SK-N-SH (cell line): ENCODE measurements at regions not wholly inside any gene's neighbourhood (a gene's known extent, or its start where the extent isn't known, plus 50 kb on each side); places are given as distances from the start of the nearest gene placed in this dataset.

Experiments used
- CTCF ChIA-PET: fragments of 300-600, 350-600 bp; formaldehyde crosslinking; extraction: SDS; loops from one replicate; lab custom pipeline; 2021; lab: Yijun Ruan, JAX
- POLR2A ChIA-PET: fragments of 350-600 bp; sonication (Branson Sonifier 250); formaldehyde crosslinking; extraction: SDS; loops from one replicate; lab custom pipeline; 2020; ENCODE audit warnings: antibody characterized with exemption, inconsistent platforms; lab: Yijun Ruan, JAX
- DNase-seq: peaks from one replicate; pipeline ENCODE4 v3.0.0; 2012
- H2AFZ ChIP-seq: fragments of 200-600 bp; sonication (generic); 2 replicates; pipeline ENCODE4 v1.8.1; 2016; ENCODE audit warnings: antibody characterized with exemption, mild to moderate bottlenecking, low read depth
- H3F3A ChIP-seq: fragments of 200-600 bp; sonication (generic); replicated peaks from 2 replicates; pipeline ENCODE3; 2016; ENCODE audit warnings: antibody characterized with exemption, mild to moderate bottlenecking; ENCODE audit not compliant: insufficient read depth
- H3K27ac ChIP-seq, 2 experiments: fragments of 200-500 bp in 1 of 2; fragments of 200-600 bp in 1 of 2; sonication (Bioruptor generic) in 1 of 2; sonication (generic), shearing (Covaris generic) in 1 of 2; 2 replicates each; pipeline versions ENCODE4 v1.5.1 to v1.6.1; 2014 to 2016; ENCODE audit warnings: low read depth in 2 of 2, inconsistent platforms in 1 of 2, low read length in 1 of 2, mild to moderate bottlenecking in 1 of 2, mixed read lengths in 1 of 2
- H3K27me3 ChIP-seq: fragments of 200-600 bp; sonication (generic), shearing (Covaris generic); 2 replicates; pipeline ENCODE4 v1.6.1; 2016; ENCODE audit warnings: mixed run types; ENCODE audit not compliant: insufficient read depth
- H3K36me3 ChIP-seq, 2 experiments: fragments of 200-500 bp in 1 of 2; fragments of 200-600 bp in 1 of 2; sonication (Bioruptor generic) in 1 of 2; sonication (generic) in 1 of 2; replicated peaks in 1 of 2; 2 replicates each; pipeline versions ENCODE3 to v1.5.1; 2014 to 2016; ENCODE audit warnings: low read length in 1 of 2, mild to moderate bottlenecking in 1 of 2; ENCODE audit not compliant: insufficient read depth in 2 of 2, control insufficient read depth in 1 of 2
- H3K4me1 ChIP-seq, 2 experiments: fragments of 200-500 bp in 1 of 2; fragments of 200-600 bp in 1 of 2; sonication (Bioruptor generic) in 1 of 2; sonication (generic), shearing (Covaris generic) in 1 of 2; 2 replicates each; pipeline versions ENCODE4 v1.5.1 to v1.6.1; 2014 to 2016; ENCODE audit warnings: low read depth in 1 of 2, low read length in 1 of 2, mixed run types in 1 of 2; ENCODE audit not compliant: insufficient read depth in 2 of 2, control insufficient read depth in 1 of 2
- H3K4me2 ChIP-seq: fragments of 200-600 bp; sonication (generic), shearing (Covaris generic); 2 replicates; pipeline ENCODE4 v1.6.1; 2017; ENCODE audit warnings: mixed run types
- H3K4me3 ChIP-seq, 2 experiments: fragments of 200-500 bp in 1 of 2; fragments of 200-600 bp in 1 of 2; sonication (Bioruptor generic) in 1 of 2; sonication (generic), shearing (Covaris generic) in 1 of 2; 2 replicates each; pipeline versions ENCODE4 v1.5.1 to v1.8.1; 2014 to 2016; ENCODE audit warnings: low read depth in 2 of 2, inconsistent platforms in 1 of 2, low read length in 1 of 2, mild to moderate bottlenecking in 1 of 2, mixed read lengths in 1 of 2, moderate library complexity in 1 of 2
- H3K79me2 ChIP-seq: fragments of 200-600 bp; sonication (generic); 2 replicates; pipeline ENCODE4 v1.8.1; 2017; ENCODE audit warnings: mild to moderate bottlenecking; ENCODE audit not compliant: insufficient read depth
- H3K9ac ChIP-seq: fragments of 200-600 bp; sonication (generic); 2 replicates; pipeline ENCODE4 v1.6.1; 2017; ENCODE audit warnings: mixed run types
- H3K9me2 ChIP-seq: fragments of 200-600 bp; sonication (generic); 2 replicates; pipeline ENCODE4 v1.6.1; 2017; ENCODE audit warnings: mixed run types
- H3K9me3 ChIP-seq: fragments of 200-600 bp; sonication (generic); 2 replicates; pipeline ENCODE4 v1.6.1; 2017; ENCODE audit warnings: mixed run types, mild to moderate bottlenecking, moderate library complexity
- H4K20me1 ChIP-seq: fragments of 200-600 bp; sonication (generic); 2 replicates; pipeline ENCODE4 v1.6.1; 2017; ENCODE audit warnings: mild to moderate bottlenecking, mixed run types; ENCODE audit not compliant: insufficient read depth
- CHD2 ChIP-seq: fragments of 150-350 bp; IDR thresholded peaks from 2 replicates; pipeline ENCODE4 v1.6.1; 2018; ENCODE audit warnings: low read length; ENCODE audit not compliant: partially characterized antibody
- ELF1 ChIP-seq: IDR thresholded peaks from 2 replicates; pipeline ENCODE4 v1.4.0; 2012
- EP300 ChIP-seq, 2 experiments: IDR thresholded peaks; 2 replicates each; pipeline versions ENCODE4 v1.4.0 to v1.6.1; 2012; ENCODE audit warnings: borderline replicate concordance in 1 of 2, low read depth in 1 of 2, low read length in 1 of 2
- FOSL2 ChIP-seq: IDR thresholded peaks from 2 replicates; pipeline ENCODE4 v1.4.0; 2012; ENCODE audit warnings: low read depth, mild to moderate bottlenecking, moderate library complexity, borderline replicate concordance
- FOXM1 ChIP-seq: IDR thresholded peaks from 2 replicates; pipeline ENCODE4 v1.4.0; 2012; ENCODE audit warnings: low read depth, mild to moderate bottlenecking
- GATA2 ChIP-seq: sonication (generic); formaldehyde crosslinking; IDR thresholded peaks from 2 replicates; pipeline ENCODE4 v1.5.0; 2020; ENCODE audit warnings: mild to moderate bottlenecking, missing genetic modification reagents
- IRF3 ChIP-seq: fragments of 150-350 bp; IDR thresholded peaks from 2 replicates; pipeline ENCODE4 v1.6.1; 2016; ENCODE audit warnings: mild to moderate bottlenecking, low read depth, low read length
- JUND ChIP-seq: IDR thresholded peaks from 2 replicates; pipeline ENCODE4 v1.4.0; 2012
- MXI1 ChIP-seq: IDR thresholded peaks from 2 replicates; pipeline ENCODE4 v1.6.1; 2012; ENCODE audit warnings: mild to moderate bottlenecking, low read depth, low read length, improper control_type of control experiment
- NFIC ChIP-seq: IDR thresholded peaks from 2 replicates; pipeline ENCODE4 v1.4.0; 2012; ENCODE audit warnings: borderline replicate concordance
- NRF1 ChIP-seq: IDR thresholded peaks from 2 replicates; pipeline ENCODE4 v1.6.1; 2012; ENCODE audit warnings: low read depth, mild to moderate bottlenecking, low read length
- PBX3 ChIP-seq: IDR thresholded peaks from 2 replicates; pipeline ENCODE4; 2012
- RCOR1 ChIP-seq: fragments of 150-350 bp; IDR thresholded peaks from 2 replicates; pipeline ENCODE4 v1.6.1; 2017; ENCODE audit warnings: antibody characterized with exemption, low read length
- REST ChIP-seq: IDR thresholded peaks from 2 replicates; pipeline ENCODE4 v1.6.1; 2012; ENCODE audit warnings: mild to moderate bottlenecking, low read depth, low read length, moderate library complexity
- RFX5 ChIP-seq: IDR thresholded peaks from 2 replicates; pipeline ENCODE4 v1.6.1; 2012; ENCODE audit warnings: mild to moderate bottlenecking, improper control_type of control experiment, low read length
- SIN3A ChIP-seq: IDR thresholded peaks from 2 replicates; pipeline ENCODE4 v1.6.1; 2012; ENCODE audit warnings: low read depth, mild to moderate bottlenecking, low read length, moderate library complexity, borderline replicate concordance
- SMC3 ChIP-seq: IDR thresholded peaks from 2 replicates; pipeline ENCODE4 v1.6.1; 2012; ENCODE audit warnings: low read depth, low read length, improper control_type of control experiment
- TAF1 ChIP-seq: IDR thresholded peaks from 2 replicates; pipeline ENCODE4 v1.6.1; 2012; ENCODE audit warnings: low read depth, mild to moderate bottlenecking, low read length, moderate library complexity, borderline replicate concordance
- YY1 ChIP-seq: IDR thresholded peaks from 2 replicates; pipeline ENCODE4 v1.4.0; 2012; ENCODE audit warnings: low read depth, mild to moderate bottlenecking
- ZBTB33 ChIP-seq: IDR thresholded peaks from 2 replicates; pipeline ENCODE4 v1.4.0; 2012; ENCODE audit warnings: low read depth, borderline replicate concordance
- WGBS: methylation state at CpG from one replicate; pipeline ENCODE4 v1.1.6; 2017; ENCODE audit warnings: low lambda C conversion rate; 5-methylcytosine and 5-hydroxymethylcytosine counted together

GRCh38 chr16:5450409-5451104 lies 353.0 kb upstream of the EEF2KMT start:
- Histone ChIP-seq H3K27me3 (no peaks in the 10 kb centered on the region), H3F3A (no peaks in the 10 kb centered on the region), H3K36me3 (no peaks in the 10 kb centered on the region), H4K20me1 (no peaks in the 10 kb centered on the region), H3K79me2 (no peaks in the 10 kb centered on the region), H3K9me3 (no peaks in the 10 kb centered on the region), H3K4me2 (no peak overlapping the region), H3K27ac (no peak overlapping the region), H2AFZ (no peak overlapping the region), H3K9me2 (no peaks in the 10 kb centered on the region), H3K4me1 (no peaks in the 10 kb centered on the region; a peak in 1 of 4 replicates), H3K9ac (no peak overlapping the region), H3K4me3 (no peak overlapping the region)
- 29% methylated on average over 11 of the region's 15 CpGs for WGBS
- ChIA-PET POLR2A (no interaction called here), CTCF (interaction anchor here (1.3 to 1.4 kb wide), 2 partner anchors 16 to 40 kb away, joined by 3 to 4 read pairs; no protein-coding TSS in a partner anchor)
- TF ChIP-seq JUND (no peak), RCOR1 (no peak), GATA2 (CRISPR knock-in tag) (no peak), FOXM1 (no peak), NFIC (no peak), ZBTB33 (no peak), MXI1 (no peak), EP300 (IDR thresholded peaks at IDR 0.05; ENCODE audit: borderline replicate concordance in 1 of 2, low read depth in 1 of 2, low read length in 1 of 2) (no peak), REST (no peak), SIN3A (no peak), YY1 (no peak), ELF1 (no peak), SMC3 (no peak)
- DNase-seq = no peak

- no peak overlapping the region for H2AFZ ChIP-seq
- H3K27ac ChIP-seq = no peak overlapping the region
- H3K4me1 ChIP-seq = no peaks in the 10 kb centered on the region; a peak in 1 of 4 replicates
- 43% methylated on average over 1 of the region's 1 CpG for WGBS
- no peak for DNase-seq
- H3K9ac ChIP-seq = no peak overlapping the region
- H3K9me2 ChIP-seq = no peaks in the 10 kb centered on the region
- ChIA-PET POLR2A (no interaction called here), CTCF (no interaction called here)
- no peaks in the 10 kb centered on the region for H3F3A ChIP-seq
- H4K20me1 ChIP-seq = no peaks in the 10 kb centered on the region
- no peak overlapping the region for H3K4me3 ChIP-seq
- no peaks in the 10 kb centered on the region for H3K9me3 ChIP-seq
- no peaks in the 10 kb centered on the region for H3K36me3 ChIP-seq
- no peaks in the 10 kb centered on the region for H3K27me3 ChIP-seq
- no peak overlapping the region for H3K4me2 ChIP-seq
- H3K79me2 ChIP-seq = no peaks in the 10 kb centered on the region
- TF ChIP-seq CHD2 (no peak), EP300 (IDR thresholded peaks at IDR 0.05; ENCODE audit: borderline replicate concordance in 1 of 2, low read depth in 1 of 2, low read length in 1 of 2) (no peak), TAF1 (no peak), PBX3 (no peak), FOSL2 (no peak), RFX5 (no peak), NRF1 (no peak), NFIC (no peak), SIN3A (no peak), IRF3 (no peak)
Observed at GRCh38 chr16:5449901-5450300, 352.3 kb upstream of the EEF2KMT start.
